H9 (cell line): ENCODE measurements at regions not wholly inside any gene's neighbourhood (a gene's known extent, or its start where the extent isn't known, plus 50 kb on each side); places are given as distances from the start of the nearest gene placed in this dataset.

Experiments used
- DNase-seq: peaks from one replicate; pipeline ENCODE4 v3.0.0-alpha.2; 2017
- H2AFZ ChIP-seq: one replicate; pipeline ENCODE4 v1.6.1; 2013; ENCODE audit warnings: mild to moderate bottlenecking, low read length, control low read depth, moderate library complexity
- H2AK5ac ChIP-seq: 2 replicates; pipeline ENCODE4 v1.6.1; 2013; ENCODE audit warnings: low read length, control low read depth, mixed read lengths; ENCODE audit not compliant: insufficient read length
- H2BK120ac ChIP-seq: one replicate; pipeline ENCODE4 v1.6.1; 2013; ENCODE audit warnings: low read depth, mild to moderate bottlenecking, low read length, control low read depth, inconsistent platforms; ENCODE audit not compliant: poor library complexity, severe bottlenecking
- H2BK12ac ChIP-seq: 2 replicates; pipeline ENCODE4 v1.6.1; 2013; ENCODE audit warnings: low read length, control low read depth, mixed read lengths, low read depth; ENCODE audit not compliant: insufficient read length
- H2BK15ac ChIP-seq: 2 replicates; pipeline ENCODE4 v1.6.1; 2013; ENCODE audit warnings: low read depth, low read length, control low read depth
- H2BK20ac ChIP-seq: one replicate; pipeline ENCODE4 v1.6.1; 2013; ENCODE audit warnings: low read depth, mild to moderate bottlenecking, low read length, control low read depth, inconsistent platforms; ENCODE audit not compliant: poor library complexity, severe bottlenecking
- H2BK5ac ChIP-seq: 2 replicates; pipeline ENCODE4 v1.6.1; 2013; ENCODE audit warnings: low read length, control low read depth, mixed read lengths; ENCODE audit not compliant: insufficient read length
- H3K14ac ChIP-seq: 2 replicates; pipeline ENCODE4 v1.6.1; 2013; ENCODE audit warnings: low read length, control low read depth; ENCODE audit not compliant: insufficient read depth
- H3K18ac ChIP-seq: 2 replicates; pipeline ENCODE4 v1.6.1; 2013; ENCODE audit warnings: low read depth, mild to moderate bottlenecking, mixed read lengths, low read length, control low read depth; ENCODE audit not compliant: insufficient read length
- H3K23ac ChIP-seq: 2 replicates; pipeline ENCODE4 v1.6.1; 2013; ENCODE audit warnings: low read length, control low read depth, mixed read lengths, low read depth; ENCODE audit not compliant: insufficient read length
- H3K23me2 ChIP-seq: 2 replicates; pipeline ENCODE4 v1.6.1; 2013; ENCODE audit warnings: low read depth, mild to moderate bottlenecking, mixed read lengths, low read length, control low read depth; ENCODE audit not compliant: insufficient read length, poor library complexity, severe bottlenecking
- H3K27ac ChIP-seq: 2 replicates; pipeline ENCODE4 v1.5.1; 2013; ENCODE audit warnings: low read length, control low read depth, mixed read lengths, low read depth; ENCODE audit not compliant: insufficient read length
- H3K27me3 ChIP-seq: 2 replicates; pipeline ENCODE4 v1.6.1; 2013; ENCODE audit warnings: low read length, control low read depth, inconsistent platforms; ENCODE audit not compliant: insufficient read depth
- H3K4ac ChIP-seq: 2 replicates; pipeline ENCODE4 v1.6.1; 2013; ENCODE audit warnings: low read depth, mild to moderate bottlenecking, control low read depth, inconsistent platforms, low read length, moderate library complexity
- H3K4me1 ChIP-seq: 2 replicates; pipeline ENCODE4 v1.6.1; 2013; ENCODE audit warnings: low read length, control low read depth, inconsistent platforms; ENCODE audit not compliant: insufficient read depth
- H3K4me2 ChIP-seq: 2 replicates; pipeline ENCODE4 v1.6.1; 2013; ENCODE audit warnings: low read length, control low read depth, mixed read lengths; ENCODE audit not compliant: insufficient read length, insufficient read depth
- H3K56ac ChIP-seq: 2 replicates; pipeline ENCODE4 v1.6.1; 2013; ENCODE audit warnings: low read depth, mild to moderate bottlenecking, mixed read lengths, low read length, control low read depth; ENCODE audit not compliant: insufficient read length
- H3K79me1 ChIP-seq: 2 replicates; pipeline ENCODE4 v1.6.1; 2013; ENCODE audit warnings: low read depth, mild to moderate bottlenecking, moderate library complexity, low read length, control low read depth, inconsistent platforms; ENCODE audit not compliant: insufficient read depth, poor library complexity, severe bottlenecking
- H3K79me2 ChIP-seq: 2 replicates; pipeline ENCODE4 v1.6.1; 2013; ENCODE audit warnings: low read length, control low read depth, inconsistent platforms; ENCODE audit not compliant: insufficient read depth
- H3K9ac ChIP-seq: 2 replicates; pipeline ENCODE4 v1.6.1; 2013; ENCODE audit warnings: low read length, control low read depth, mixed read lengths; ENCODE audit not compliant: insufficient read length; ENCODE audit errors: extremely low read depth
- H3K9me3 ChIP-seq: one replicate; pipeline ENCODE4 v1.6.1; 2013; ENCODE audit warnings: low read depth, low read length, inconsistent platforms; ENCODE audit not compliant: control insufficient read depth
- H3T11ph ChIP-seq: one replicate; pipeline ENCODE4 v1.6.1; 2013; ENCODE audit warnings: mild to moderate bottlenecking, low read length, control low read depth, inconsistent platforms
- H4K20me1 ChIP-seq: one replicate; pipeline ENCODE4 v1.6.1; 2013; ENCODE audit not compliant: control insufficient read depth, insufficient read length, insufficient read depth
- H4K5ac ChIP-seq: 2 replicates; pipeline ENCODE4 v1.6.1; 2013; ENCODE audit warnings: low read depth, mild to moderate bottlenecking, mixed read lengths, low read length, control low read depth; ENCODE audit not compliant: insufficient read length
- H4K8ac ChIP-seq: replicated peaks from 2 replicates; pipeline ENCODE4 v1.6.1; 2013; ENCODE audit warnings: low read length, control low read depth, mixed read lengths, low read depth; ENCODE audit not compliant: insufficient read length
- H4K91ac ChIP-seq: 2 replicates; pipeline ENCODE4 v1.6.1; 2013; ENCODE audit warnings: low read depth, mild to moderate bottlenecking, moderate library complexity, mixed read lengths, low read length, control low read depth; ENCODE audit not compliant: insufficient read length
- H3K27ac Mint-ChIP-seq, 3 experiments: 2 replicates in 2 of 3; 3 replicates in 1 of 3; pipeline ENCODE4 v1.8.0; 2020 to 2021; ENCODE audit warnings: mixed read lengths in 3 of 3, mild to moderate bottlenecking in 1 of 3, moderate library complexity in 1 of 3
- H3K27me3 Mint-ChIP-seq: 2 replicates; pipeline ENCODE4 v1.8.0; 2021; ENCODE audit warnings: low read depth, mild to moderate bottlenecking, moderate library complexity, mixed read lengths
- H3K36me3 Mint-ChIP-seq, 3 experiments: 2 replicates in 2 of 3; 3 replicates in 1 of 3; pipeline ENCODE4 v1.8.0; 2020 to 2021; ENCODE audit warnings: low read depth in 3 of 3, mixed read lengths in 3 of 3; ENCODE audit not compliant: insufficient read depth in 1 of 3
- H3K4me1 Mint-ChIP-seq, 2 experiments: 2 replicates each; pipeline ENCODE4 v1.8.0; 2020; ENCODE audit warnings: mixed read lengths in 2 of 2
- H3K4me3 Mint-ChIP-seq, 2 experiments: 2 replicates in 1 of 2; 3 replicates in 1 of 2; pipeline ENCODE4 v1.8.0; 2020 to 2021; ENCODE audit warnings: mild to moderate bottlenecking in 2 of 2, mixed read lengths in 2 of 2, moderate library complexity in 1 of 2
- H3K9me3 Mint-ChIP-seq, 2 experiments: 2 replicates in 1 of 2; 3 replicates in 1 of 2; pipeline ENCODE4 v1.8.0; 2020; ENCODE audit warnings: mild to moderate bottlenecking in 2 of 2, mixed read lengths in 2 of 2, moderate library complexity in 1 of 2
- CTCF ChIP-seq: fragments of 200-600 bp; sonication (generic); conservative IDR thresholded peaks from 3 replicates; pipeline ENCODE4 v1.8.0; 2021; ENCODE audit warnings: antibody characterized with exemption, mild to moderate bottlenecking
- WGBS: extraction: QIAGEN DNeasy Blood & Tissue Kit; methylation state at CpG from one replicate; pipeline ENCODE4 v1.1.7; 2013; ENCODE audit warnings: missing lambda C conversion rate, low lambda C conversion rate, mixed read lengths; ENCODE audit not compliant: insufficient read length; ENCODE audit errors: extremely low coverage; 5-methylcytosine and 5-hydroxymethylcytosine counted together

- WGBS, result no CpG with 5 or more reads among the region's 4 CpGs
- Histone ChIP-seq H3K4me2 (no peak overlapping the region), H3T11ph (no peak overlapping the region), H4K8ac (no peak overlapping the region), H3K23me2 (no peaks in the 10 kb centered on the region), H3K27me3 (no peaks in the 10 kb centered on the region), H2BK120ac (no peak overlapping the region), H3K27ac (no peak overlapping the region), H3K79me1 (no peaks in the 10 kb centered on the region), H3K56ac (no peak overlapping the region), H3K9ac (no peak overlapping the region), H2BK12ac (no peak overlapping the region), H4K91ac (no peak overlapping the region), H3K79me2 (no peaks in the 10 kb centered on the region), H3K14ac (no peak overlapping the region), H3K18ac (no peak overlapping the region), H4K20me1 (no peaks in the 10 kb centered on the region), H2BK20ac (no peak overlapping the region), H3K23ac (no peak overlapping the region), H3K4me1 (peaks cover 2% of the 10 kb centered on the region; the same call in 1 of the 2 replicates), H2AFZ (no peak overlapping the region), H4K5ac (no peak overlapping the region), H2BK5ac (no peak overlapping the region), H3K4ac (no peak overlapping the region), H2BK15ac (no peak overlapping the region), H3K9me3 (no peaks in the 10 kb centered on the region), H2AK5ac (no peak overlapping the region)
- H3K27me3 Mint-ChIP-seq, result no peaks in the 10 kb centered on the region
- H3K9me3 Mint-ChIP-seq, result peaks cover 2 to 3% of the 10 kb centered on the region in 2 experiments; a peak in 3 of 5 replicates
- DNase-seq, result no peak
- no peak overlapping the region for H3K27ac Mint-ChIP-seq
- H3K4me3 Mint-ChIP-seq, result no peak overlapping the region
- peaks cover 0 to 6% (median 0%) of the 10 kb centered on the region in 3 experiments; a peak in 1 of 7 replicates for H3K36me3 Mint-ChIP-seq
- peaks cover 35 to 40% of the 10 kb centered on the region in 2 experiments for H3K4me1 Mint-ChIP-seq
- no peak for TF ChIP-seq CTCF
These were observed 356.5 kb upstream of the SLCO3A1 start for GRCh38 chr15:91496754-91497691.
